A673 (cell line): ENCODE measurements at regions not wholly inside any gene's neighbourhood (a gene's known extent, or its start where the extent isn't known, plus 50 kb on each side); places are given as distances from the start of the nearest gene placed in this dataset.

Experiments used
- CTCF ChIP-seq: fragments of 300-800, 200-600 bp; sonication (generic); conservative IDR thresholded peaks from 2 replicates; pipeline ENCODE4 v1.5.1; 2017; ENCODE audit warnings: low read depth, mild to moderate bottlenecking, antibody characterized with exemption, low read length, moderate library complexity, mixed read lengths
- EZH2 ChIP-seq: fragments of 200-600 bp; sonication (generic); IDR thresholded peaks from 2 replicates; pipeline ENCODE4 v1.6.1; 2017; ENCODE audit warnings: borderline replicate concordance, low read depth, mild to moderate bottlenecking, mixed read lengths, antibody characterized with exemption, low read length; ENCODE audit not compliant: poor library complexity, severe bottlenecking

GRCh38 chr6:99819853-99820252, 174.2 kb downstream of the MCHR2 start:
- TF ChIP-seq EZH2 (no peak), CTCF (no peak)
